ENCODE measurements at regions not wholly inside any gene's neighbourhood (a gene's known extent, or its start where the extent isn't known, plus 50 kb on each side); places are given as distances from the start of the nearest gene placed in this dataset.

DNA sequence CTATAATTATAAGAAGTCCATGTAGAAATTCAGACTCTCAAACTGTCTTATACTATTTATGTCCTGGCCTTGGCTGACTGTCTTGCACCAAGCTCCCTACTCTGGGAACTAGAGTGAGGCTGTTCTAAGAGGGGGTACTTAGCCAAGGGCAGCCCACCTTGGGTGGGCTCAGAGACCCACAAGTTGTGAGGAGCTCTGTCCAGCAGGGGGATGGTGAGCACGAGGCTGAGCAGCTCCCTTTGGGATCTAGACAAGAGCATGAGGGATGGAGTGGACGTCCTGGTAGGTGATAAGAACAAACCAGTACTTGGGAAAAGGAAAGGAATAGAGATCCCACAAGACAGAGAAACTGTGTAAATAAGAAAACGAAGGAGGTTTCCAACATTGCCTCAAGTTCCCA, 127.1 kb upstream of the SLC44A3 start:
- TF ChIP-seq, protein P1, sequence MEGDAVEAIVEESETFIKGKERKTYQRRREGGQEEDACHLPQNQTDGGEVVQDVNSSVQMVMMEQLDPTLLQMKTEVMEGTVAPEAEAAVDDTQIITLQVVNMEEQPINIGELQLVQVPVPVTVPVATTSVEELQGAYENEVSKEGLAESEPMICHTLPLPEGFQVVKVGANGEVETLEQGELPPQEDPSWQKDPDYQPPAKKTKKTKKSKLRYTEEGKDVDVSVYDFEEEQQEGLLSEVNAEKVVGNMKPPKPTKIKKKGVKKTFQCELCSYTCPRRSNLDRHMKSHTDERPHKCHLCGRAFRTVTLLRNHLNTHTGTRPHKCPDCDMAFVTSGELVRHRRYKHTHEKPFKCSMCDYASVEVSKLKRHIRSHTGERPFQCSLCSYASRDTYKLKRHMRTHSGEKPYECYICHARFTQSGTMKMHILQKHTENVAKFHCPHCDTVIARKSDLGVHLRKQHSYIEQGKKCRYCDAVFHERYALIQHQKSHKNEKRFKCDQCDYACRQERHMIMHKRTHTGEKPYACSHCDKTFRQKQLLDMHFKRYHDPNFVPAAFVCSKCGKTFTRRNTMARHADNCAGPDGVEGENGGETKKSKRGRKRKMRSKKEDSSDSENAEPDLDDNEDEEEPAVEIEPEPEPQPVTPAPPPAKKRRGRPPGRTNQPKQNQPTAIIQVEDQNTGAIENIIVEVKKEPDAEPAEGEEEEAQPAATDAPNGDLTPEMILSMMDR (IDR thresholded peaks at IDR 0.05; ENCODE audit: insufficient read depth, low read depth, low read length): no peak
- H3K36me3 ChIP-seq (ENCODE audit: control insufficient read depth, insufficient read depth, low read length): no peaks in the 10 kb centered on the region; the same call in 1 of the 2 replicates
- H3K4me3 ChIP-seq (ENCODE audit: low read depth, low read length): no peak overlapping the region
- ChIA-PET CTCF (interaction anchor here (0.6 kb wide), 1 partner anchor 177 kb away, joined by 4 read pairs; no protein-coding TSS in a partner anchor), POLR2A (interaction anchor here (0.6 kb wide), 1 partner anchor 18 kb away, joined by 3 read pairs; no protein-coding TSS in a partner anchor)
- no peak for DNase-seq (ENCODE audit: low read depth)
- no peaks in the 10 kb centered on the region for H3K27me3 ChIP-seq (ENCODE audit: control insufficient read depth, insufficient read depth, low read length)

DNA sequence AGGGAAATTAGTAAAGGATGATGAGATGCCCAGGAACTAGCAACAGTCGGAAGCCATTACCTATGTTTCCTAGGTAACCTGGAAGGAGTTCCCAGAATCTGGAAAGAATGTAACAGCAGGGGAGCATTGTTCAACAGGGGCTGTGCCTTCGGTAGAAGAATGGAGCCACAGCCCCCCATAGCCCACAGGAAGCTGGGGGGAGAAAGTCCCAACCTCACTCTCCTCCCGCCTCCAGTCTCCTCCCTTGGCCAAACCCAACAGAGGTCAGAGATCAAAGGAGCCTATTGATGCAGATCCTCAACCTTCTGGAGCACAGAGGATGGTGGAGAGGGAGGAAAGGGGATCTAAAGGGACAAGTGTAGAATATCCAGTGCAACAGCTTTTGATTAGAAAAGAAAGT, 131.5 kb upstream of the SLC44A3 start:
- ChIA-PET POLR2A (no interaction called here), CTCF (interaction anchor here (0.8 to 1.9 kb wide), 2 partner anchors 9 to 146 kb away, joined by 3 to 5 read pairs; no protein-coding TSS in a partner anchor)

DNA sequence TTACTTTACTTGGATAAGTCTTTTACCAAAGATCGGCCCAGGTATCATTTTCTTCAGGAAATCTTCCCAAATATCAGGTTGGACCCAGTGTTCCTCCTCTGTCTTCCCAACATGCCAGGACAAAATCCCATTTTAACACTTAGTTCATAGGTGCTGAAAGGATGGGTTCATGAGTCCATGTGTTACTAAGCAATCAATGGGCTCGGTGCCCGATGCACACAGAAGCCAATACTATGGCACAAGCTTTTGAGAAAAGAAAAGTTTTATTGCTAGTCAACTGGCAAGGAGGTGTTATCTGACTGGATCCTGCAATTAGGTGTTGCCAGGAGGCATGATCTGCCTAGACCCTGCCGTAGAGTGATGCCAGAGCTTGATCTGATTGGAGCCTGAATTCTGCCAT, 133.3 kb upstream of the SLC44A3 start:
- Histone ChIP-seq H3K4me3 (ENCODE audit: low read depth, low read length) (no peak overlapping the region), H3K27me3 (ENCODE audit: control insufficient read depth, insufficient read depth, low read length) (no peaks in the 10 kb centered on the region), H3K36me3 (ENCODE audit: control insufficient read depth, insufficient read depth, low read length) (no peaks in the 10 kb centered on the region)
- ChIA-PET CTCF (interaction anchor here (0.6 to 1.4 kb wide), 3 partner anchors 10 to 164 kb away, joined by 4 to 7 read pairs (median 4); no protein-coding TSS in a partner anchor), POLR2A (no interaction called here)
- TF ChIP-seq, protein P1 (IDR thresholded peaks at IDR 0.05; ENCODE audit: insufficient read depth, low read depth, low read length): no peak
- no peak for DNase-seq (ENCODE audit: low read depth)

More for the DNA sequence above, 131.5 kb upstream of the SLC44A3 start:
- DNase-seq (ENCODE audit: low read depth): no peak
- Histone ChIP-seq H3K27me3 (ENCODE audit: control insufficient read depth, insufficient read depth, low read length) (no peaks in the 10 kb centered on the region), H3K4me3 (ENCODE audit: low read depth, low read length) (no peak overlapping the region), H3K36me3 (ENCODE audit: control insufficient read depth, insufficient read depth, low read length) (no peaks in the 10 kb centered on the region)
- TF ChIP-seq, protein P1 (IDR thresholded peaks at IDR 0.05; ENCODE audit: insufficient read depth, low read depth, low read length): no peak

DNA sequence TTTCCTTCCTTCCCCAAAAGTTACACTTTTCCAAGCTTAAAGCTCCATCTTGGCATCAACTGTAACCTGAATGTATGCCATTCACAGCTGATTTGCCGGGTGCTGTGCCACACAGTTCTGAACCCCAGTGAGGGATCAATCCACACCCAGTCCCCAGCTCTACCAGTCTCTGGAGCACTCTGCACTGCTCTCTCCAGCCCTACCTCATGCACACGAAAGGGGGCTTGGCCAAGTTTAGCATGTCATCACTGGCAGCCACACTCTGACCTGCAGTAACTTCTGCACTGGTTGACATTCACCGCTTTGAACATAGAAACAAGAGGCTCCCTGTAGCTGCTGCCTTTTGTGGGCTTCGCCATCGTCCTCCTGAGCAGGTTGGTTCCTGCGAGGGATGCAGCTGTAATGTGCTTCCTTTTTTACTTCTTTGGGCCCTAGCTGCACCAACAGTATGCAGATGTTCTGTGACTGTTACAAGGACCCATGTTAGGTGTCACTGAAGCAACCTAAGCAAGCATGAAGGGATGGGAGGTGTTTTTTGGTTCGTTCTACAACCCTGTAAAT, 135.4 kb upstream of the SLC44A3 start:
- H3K27me3 ChIP-seq (ENCODE audit: control insufficient read depth, insufficient read depth, low read length): no peaks in the 10 kb centered on the region
- TF ChIP-seq, protein P1 (IDR thresholded peaks at IDR 0.05; ENCODE audit: insufficient read depth, low read depth, low read length): no peak
- no peak for DNase-seq (ENCODE audit: low read depth)
- ChIA-PET POLR2A (no interaction called here), CTCF (no interaction called here)
- no peaks in the 10 kb centered on the region for H3K36me3 ChIP-seq (ENCODE audit: control insufficient read depth, insufficient read depth, low read length)
- no peak overlapping the region for H3K4me3 ChIP-seq (ENCODE audit: low read depth, low read length)

DNA sequence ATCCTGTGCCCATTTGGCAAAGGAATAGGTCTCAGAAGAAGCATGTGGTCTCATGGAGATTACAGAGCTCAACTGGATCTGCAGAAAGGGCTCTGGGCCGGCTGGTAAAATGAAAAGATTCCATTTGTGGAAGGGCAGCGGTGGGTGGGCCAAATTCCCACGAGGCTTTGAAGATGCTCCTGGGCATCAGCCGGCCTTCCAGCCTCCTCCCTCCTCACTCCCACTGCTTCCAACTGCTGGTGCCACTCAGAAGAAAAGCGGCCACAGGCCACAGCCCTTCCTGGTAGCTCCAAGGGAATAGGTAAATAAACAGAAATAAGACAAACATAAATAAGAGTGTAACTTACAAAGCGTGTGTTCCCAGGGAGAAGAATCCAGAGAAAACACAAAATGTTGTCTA, 136.3 kb upstream of the SLC44A3 start:
- H3K4me3 ChIP-seq (ENCODE audit: low read depth, low read length): no peak overlapping the region
- TF ChIP-seq, protein P1 (IDR thresholded peaks at IDR 0.05; ENCODE audit: insufficient read depth, low read depth, low read length): no peak
- no peak for DNase-seq (ENCODE audit: low read depth)
- ChIA-PET POLR2A (no interaction called here), CTCF (no interaction called here)
- no peaks in the 10 kb centered on the region for H3K27me3 ChIP-seq (ENCODE audit: control insufficient read depth, insufficient read depth, low read length)
- H3K36me3 ChIP-seq (ENCODE audit: control insufficient read depth, insufficient read depth, low read length): no peaks in the 10 kb centered on the region

All from BJ (cell line).